ENCODE measurements at regions not wholly inside any gene's neighbourhood (a gene's known extent, or its start where the extent isn't known, plus 50 kb on each side); places are given as distances from the start of the nearest gene placed in this dataset.

DNA sequence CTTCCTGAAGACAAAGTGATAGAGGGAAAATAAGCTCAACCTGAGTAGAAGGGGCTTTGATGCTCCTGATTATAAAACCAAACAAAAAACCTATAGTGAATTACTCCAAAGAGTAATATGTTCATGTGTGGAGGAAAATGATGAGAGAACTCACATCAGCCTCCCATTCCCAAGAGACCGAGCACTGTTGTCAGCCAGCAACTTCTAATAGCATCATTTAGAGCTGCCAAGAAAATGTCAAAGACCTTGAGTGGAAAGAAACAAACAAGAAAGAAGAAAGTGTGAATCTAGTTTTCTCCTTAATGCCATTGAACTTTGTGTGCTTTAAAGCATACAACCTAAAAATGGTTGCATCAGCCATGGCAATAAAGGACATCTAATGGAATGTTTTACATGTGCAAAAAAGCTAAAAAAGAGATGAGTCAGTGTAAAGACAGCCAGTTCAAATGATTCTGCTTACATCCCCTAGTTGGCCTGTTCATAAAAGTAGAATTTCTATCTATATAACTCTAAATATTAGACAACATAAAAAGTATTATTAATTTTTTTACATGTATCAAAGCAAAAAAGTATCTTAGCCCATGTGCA is 1066.2 kb downstream of the TDRD15 start:
- no peak for DNase-seq

DNA sequence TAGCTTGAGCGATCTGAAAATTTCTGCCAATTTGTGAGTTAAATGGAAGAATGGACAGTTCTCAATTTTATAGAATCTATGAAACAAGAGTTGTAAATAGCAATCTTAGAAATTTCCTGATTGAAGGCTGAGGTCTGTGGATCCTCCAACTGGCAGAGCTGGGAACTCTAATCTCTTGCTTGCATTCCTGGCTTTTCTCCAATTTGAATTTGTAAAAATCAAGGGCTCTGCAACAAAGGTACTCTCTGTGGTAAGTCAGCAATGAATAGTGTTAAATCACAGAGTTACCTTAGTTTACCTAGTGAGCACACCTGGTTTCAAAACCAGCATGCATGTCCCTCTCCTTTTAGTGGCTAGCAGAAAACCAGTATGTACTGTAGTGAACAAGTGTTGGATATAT is 1070.5 kb downstream of the TDRD15 start:
- no peak for DNase-seq

DNA sequence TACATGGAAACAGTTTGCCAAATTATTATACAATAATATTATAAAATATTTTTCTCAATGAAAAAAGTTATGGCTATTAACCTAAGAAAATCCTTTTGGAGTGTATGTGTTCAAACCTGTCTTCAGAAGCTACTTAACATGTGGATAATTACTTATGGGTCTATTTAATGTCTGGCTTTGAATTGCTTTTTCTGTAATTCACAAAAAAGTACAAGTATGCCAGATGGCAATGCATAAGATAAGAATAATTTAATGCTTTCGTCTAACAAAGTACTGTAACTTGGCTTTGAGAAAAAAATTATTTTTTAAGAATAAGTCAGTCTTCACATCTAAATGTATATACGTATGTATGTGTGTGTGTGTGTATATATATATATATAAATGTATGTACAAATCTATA is 1073.0 kb downstream of the TDRD15 start:
- DNase-seq = no peak

GRCh38 chr2:22198381-22199283 is 1074.9 kb downstream of the TDRD15 start:
- no peak for DNase-seq

- no peak for DNase-seq
Measured at GRCh38 chr2:22199994-22200393, 1076.2 kb downstream of the TDRD15 start.

DNA sequence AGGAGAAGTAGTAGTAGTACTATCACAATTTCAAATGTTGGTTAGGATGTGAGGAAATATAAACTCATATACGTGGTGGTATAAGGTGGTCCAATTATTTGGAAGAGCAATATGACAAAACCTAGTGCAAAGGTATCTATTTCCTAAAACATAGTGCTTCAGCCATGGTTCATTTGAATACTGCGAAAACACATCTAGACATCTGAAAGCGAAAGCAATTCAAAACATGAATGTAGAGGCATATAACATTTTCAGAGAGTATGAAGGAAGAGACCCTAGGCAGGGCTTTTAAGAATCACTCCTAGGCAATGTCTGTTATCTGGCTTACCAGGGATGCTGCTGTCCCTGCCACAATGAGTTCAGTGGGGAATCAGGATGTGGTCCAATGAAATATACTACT is 1085.8 kb downstream of the TDRD15 start:
- DNase-seq = no peak

- DNase-seq = no peak
Measured at GRCh38 chr2:22213237-22213636, 1089.5 kb downstream of the TDRD15 start.

GRCh38 chr2:22215517-22215916 is 1091.7 kb downstream of the TDRD15 start:
- no peak for DNase-seq

- no peak for DNase-seq
Measured at GRCh38 chr2:22217881-22218280, 1094.1 kb downstream of the TDRD15 start.

DNA sequence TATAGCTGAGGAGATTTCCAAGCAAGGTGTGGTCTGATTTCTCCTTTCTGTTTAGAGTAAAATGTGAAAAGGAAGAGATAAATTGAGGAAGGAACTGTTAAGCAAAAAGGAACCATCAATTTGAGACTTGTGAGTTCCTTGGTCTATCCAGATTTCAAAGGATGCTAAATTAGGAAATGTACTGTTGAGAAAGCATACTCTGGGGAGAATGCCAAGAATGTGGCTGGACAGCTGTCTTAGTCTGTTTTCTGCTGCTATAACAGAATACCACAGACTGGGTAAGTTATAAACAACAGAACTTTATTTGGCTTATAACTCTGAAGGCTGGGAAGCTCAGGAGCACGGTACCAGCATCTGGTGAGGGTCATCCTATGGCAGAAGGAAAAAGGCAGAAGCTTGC is 1097.2 kb downstream of the TDRD15 start:
- peak; percentile 6 for DNase-seq

DNA sequence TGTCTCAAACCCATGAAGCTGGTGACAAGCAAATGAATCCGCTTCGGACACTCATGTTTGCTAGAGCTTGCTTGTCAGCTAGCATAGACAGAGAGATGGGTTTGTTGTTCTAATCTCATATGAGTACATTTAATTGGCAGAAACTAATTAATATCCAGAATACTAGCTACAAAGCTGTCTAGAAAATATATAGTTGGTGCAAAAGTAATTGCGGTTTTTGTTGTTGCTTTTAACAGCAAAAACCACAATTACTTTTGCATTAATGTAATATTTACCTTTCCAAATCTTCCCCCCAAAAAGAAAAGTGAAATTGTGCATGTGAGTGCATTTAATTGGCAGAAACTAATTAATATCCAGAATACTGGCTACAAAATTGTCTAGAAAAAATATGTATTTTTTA is 1115.2 kb downstream of the TDRD15 start:
- no peak for DNase-seq

GRCh38 chr2:22247466-22247865 is 1123.7 kb downstream of the TDRD15 start:
- no peak for DNase-seq

GRCh38 chr2:22248851-22249250 is 1125.1 kb downstream of the TDRD15 start:
- DNase-seq = no peak

DNA sequence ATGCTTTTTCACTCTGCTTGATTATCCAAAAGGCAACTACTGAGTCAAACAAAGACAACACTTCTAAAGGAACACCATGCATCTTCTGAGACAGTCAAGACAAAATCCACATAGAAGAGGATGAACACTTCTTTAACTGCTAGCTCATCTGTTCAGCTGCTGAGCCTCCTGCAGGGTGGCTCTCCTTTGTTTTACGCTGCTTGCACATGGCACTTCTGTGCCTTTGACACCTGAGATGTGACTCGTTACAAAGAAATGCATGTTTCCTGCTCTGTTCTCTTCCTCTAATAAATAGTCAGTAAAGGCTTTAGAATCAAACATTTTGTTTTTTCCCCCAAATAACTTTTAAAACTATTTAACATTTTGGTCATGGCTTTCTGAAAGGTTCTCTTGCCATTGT is 1129.4 kb downstream of the TDRD15 start:
- no peak for DNase-seq

DNA sequence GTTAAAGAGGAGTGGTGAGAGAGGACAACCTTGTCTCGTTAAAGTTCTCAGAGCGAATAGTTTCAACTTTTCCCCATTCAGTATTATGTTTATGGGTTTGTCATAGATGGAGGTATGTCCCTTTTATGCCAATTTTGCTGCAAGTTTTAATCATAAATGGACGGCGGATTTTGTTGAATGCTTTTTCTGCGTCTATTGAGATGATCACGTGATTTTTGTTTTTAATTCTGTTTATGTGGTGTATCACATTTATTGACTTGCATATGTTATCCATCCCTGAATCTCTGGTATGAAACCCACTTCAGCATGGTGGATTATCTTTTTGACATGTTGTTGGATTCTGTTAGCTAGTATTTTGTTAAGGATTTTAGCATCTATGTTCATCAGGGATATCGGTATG is 1123.8 kb upstream of the KLHL29 start:
- DNase-seq = no peak

- no peak for DNase-seq
Measured at GRCh38 chr2:22270341-22270740, 1114.6 kb upstream of the KLHL29 start.

GRCh38 chr2:22273853-22274252 is 1111.1 kb upstream of the KLHL29 start:
- DNase-seq = no peak

GRCh38 chr2:22274661-22275060 is 1110.3 kb upstream of the KLHL29 start:
- no peak for DNase-seq

DNA sequence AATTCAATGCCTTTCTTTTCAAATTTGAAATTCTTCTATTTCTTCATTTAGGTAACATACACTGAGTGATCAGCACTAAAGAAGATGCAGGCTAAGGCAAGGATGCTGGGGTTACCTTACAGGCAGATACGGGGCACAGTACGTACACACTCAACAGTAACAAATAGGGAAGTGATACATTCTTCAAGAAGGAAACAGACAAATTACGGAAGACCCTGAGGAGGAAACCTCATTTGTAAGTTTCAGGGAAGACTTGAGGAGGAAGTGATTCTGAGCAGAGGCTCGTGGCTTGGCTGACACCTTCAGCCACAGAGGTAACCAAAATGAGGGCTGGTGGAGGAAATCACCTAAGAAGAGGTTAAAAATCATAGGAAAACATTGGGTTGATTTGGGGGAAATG is 1108.3 kb upstream of the KLHL29 start:
- no peak for DNase-seq

- no peak for DNase-seq
Measured at GRCh38 chr2:22279541-22279940, 1105.4 kb upstream of the KLHL29 start.

GRCh38 chr2:22281033-22281432 is 1103.9 kb upstream of the KLHL29 start:
- DNase-seq = no peak

GRCh38 chr2:22282220-22282619 is 1102.8 kb upstream of the KLHL29 start:
- DNase-seq = no peak

DNA sequence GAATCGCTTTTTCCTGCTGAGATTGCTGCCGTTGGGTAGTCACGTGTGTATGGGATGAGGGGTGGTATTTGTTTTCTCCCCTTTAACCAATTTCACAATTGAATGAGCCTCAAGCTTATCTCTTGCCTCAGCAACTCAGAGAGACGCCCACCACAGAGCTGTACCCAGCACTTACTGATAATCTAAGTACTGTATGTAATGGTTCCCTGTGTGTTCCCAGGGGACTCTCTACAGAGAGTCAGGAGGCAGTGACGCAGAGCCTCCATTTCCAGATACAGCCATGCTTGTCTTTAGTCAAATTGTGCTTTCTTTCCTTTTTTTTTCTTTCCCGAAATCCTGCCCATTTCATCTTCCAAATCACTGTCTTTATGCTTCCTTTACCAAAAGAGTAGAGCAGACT is 1102.1 kb upstream of the KLHL29 start:
- no peak for DNase-seq

- DNase-seq = no peak
Measured at GRCh38 chr2:22283436-22283835, 1101.5 kb upstream of the KLHL29 start.

- no peak for DNase-seq
Measured at GRCh38 chr2:22290302-22290701, 1094.7 kb upstream of the KLHL29 start.

Measured in GF-D8 (cell line).